ENCODE measurements at regions not wholly inside any gene's neighbourhood (a gene's known extent, or its start where the extent isn't known, plus 50 kb on each side); places are given as distances from the start of the nearest gene placed in this dataset.

DNA sequence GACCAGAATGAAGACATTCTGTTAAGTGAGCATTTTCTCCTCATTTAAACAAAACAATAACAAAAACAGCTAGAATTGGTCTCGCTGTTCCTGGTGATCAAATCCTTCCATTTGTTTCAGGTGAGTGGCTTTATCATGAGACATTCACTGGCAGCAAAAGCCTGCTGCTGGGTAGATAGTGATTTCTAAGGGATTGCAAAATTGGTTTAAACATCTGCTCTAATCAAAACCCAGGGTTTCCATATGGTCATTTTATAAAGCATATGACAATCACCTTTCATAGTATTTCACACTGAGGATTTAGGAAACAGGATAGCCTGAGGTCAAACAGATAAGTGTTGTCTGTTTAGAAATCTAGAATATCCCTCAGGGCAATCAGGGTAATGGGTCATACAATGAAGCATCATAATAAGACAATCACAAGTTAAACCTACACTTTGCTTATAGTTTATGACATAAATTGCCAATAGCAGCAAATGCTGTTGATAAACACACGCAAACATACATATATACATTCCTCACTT lies 769.6 kb upstream of the C9orf72 start (continued):
- TF ChIP-seq, protein P1, sequence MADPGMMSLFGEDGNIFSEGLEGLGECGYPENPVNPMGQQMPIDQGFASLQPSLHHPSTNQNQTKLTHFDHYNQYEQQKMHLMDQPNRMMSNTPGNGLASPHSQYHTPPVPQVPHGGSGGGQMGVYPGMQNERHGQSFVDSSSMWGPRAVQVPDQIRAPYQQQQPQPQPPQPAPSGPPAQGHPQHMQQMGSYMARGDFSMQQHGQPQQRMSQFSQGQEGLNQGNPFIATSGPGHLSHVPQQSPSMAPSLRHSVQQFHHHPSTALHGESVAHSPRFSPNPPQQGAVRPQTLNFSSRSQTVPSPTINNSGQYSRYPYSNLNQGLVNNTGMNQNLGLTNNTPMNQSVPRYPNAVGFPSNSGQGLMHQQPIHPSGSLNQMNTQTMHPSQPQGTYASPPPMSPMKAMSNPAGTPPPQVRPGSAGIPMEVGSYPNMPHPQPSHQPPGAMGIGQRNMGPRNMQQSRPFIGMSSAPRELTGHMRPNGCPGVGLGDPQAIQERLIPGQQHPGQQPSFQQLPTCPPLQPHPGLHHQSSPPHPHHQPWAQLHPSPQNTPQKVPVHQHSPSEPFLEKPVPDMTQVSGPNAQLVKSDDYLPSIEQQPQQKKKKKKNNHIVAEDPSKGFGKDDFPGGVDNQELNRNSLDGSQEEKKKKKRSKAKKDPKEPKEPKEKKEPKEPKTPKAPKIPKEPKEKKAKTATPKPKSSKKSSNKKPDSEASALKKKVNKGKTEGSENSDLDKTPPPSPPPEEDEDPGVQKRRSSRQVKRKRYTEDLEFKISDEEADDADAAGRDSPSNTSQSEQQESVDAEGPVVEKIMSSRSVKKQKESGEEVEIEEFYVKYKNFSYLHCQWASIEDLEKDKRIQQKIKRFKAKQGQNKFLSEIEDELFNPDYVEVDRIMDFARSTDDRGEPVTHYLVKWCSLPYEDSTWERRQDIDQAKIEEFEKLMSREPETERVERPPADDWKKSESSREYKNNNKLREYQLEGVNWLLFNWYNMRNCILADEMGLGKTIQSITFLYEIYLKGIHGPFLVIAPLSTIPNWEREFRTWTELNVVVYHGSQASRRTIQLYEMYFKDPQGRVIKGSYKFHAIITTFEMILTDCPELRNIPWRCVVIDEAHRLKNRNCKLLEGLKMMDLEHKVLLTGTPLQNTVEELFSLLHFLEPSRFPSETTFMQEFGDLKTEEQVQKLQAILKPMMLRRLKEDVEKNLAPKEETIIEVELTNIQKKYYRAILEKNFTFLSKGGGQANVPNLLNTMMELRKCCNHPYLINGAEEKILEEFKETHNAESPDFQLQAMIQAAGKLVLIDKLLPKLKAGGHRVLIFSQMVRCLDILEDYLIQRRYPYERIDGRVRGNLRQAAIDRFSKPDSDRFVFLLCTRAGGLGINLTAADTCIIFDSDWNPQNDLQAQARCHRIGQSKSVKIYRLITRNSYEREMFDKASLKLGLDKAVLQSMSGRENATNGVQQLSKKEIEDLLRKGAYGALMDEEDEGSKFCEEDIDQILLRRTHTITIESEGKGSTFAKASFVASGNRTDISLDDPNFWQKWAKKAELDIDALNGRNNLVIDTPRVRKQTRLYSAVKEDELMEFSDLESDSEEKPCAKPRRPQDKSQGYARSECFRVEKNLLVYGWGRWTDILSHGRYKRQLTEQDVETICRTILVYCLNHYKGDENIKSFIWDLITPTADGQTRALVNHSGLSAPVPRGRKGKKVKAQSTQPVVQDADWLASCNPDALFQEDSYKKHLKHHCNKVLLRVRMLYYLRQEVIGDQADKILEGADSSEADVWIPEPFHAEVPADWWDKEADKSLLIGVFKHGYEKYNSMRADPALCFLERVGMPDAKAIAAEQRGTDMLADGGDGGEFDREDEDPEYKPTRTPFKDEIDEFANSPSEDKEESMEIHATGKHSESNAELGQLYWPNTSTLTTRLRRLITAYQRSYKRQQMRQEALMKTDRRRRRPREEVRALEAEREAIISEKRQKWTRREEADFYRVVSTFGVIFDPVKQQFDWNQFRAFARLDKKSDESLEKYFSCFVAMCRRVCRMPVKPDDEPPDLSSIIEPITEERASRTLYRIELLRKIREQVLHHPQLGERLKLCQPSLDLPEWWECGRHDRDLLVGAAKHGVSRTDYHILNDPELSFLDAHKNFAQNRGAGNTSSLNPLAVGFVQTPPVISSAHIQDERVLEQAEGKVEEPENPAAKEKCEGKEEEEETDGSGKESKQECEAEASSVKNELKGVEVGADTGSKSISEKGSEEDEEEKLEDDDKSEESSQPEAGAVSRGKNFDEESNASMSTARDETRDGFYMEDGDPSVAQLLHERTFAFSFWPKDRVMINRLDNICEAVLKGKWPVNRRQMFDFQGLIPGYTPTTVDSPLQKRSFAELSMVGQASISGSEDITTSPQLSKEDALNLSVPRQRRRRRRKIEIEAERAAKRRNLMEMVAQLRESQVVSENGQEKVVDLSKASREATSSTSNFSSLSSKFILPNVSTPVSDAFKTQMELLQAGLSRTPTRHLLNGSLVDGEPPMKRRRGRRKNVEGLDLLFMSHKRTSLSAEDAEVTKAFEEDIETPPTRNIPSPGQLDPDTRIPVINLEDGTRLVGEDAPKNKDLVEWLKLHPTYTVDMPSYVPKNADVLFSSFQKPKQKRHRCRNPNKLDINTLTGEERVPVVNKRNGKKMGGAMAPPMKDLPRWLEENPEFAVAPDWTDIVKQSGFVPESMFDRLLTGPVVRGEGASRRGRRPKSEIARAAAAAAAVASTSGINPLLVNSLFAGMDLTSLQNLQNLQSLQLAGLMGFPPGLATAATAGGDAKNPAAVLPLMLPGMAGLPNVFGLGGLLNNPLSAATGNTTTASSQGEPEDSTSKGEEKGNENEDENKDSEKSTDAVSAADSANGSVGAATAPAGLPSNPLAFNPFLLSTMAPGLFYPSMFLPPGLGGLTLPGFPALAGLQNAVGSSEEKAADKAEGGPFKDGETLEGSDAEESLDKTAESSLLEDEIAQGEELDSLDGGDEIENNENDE (IDR thresholded peaks at IDR 0.05; ENCODE audit: insufficient replicate concordance, low read length), result no peak
- TF ChIP-seq CEBPB (IDR thresholded peaks at IDR 0.05; ENCODE audit: low read depth, low read length) (no peak), JUND (IDR thresholded peaks at IDR 0.05; ENCODE audit: low read length) (no peak), SIRT6 (IDR thresholded peaks at IDR 0.05; ENCODE audit: low read length) (no peak), YY1 (IDR thresholded peaks at IDR 0.05; ENCODE audit: low read depth, low read length) (no peak)
